Activated T-cell treated with anti-CD3 and anti-CD28 coated beads, Interleukin-2, amount 50 U/mL, for 24 hours (primary cell): ENCODE measurements at regions not wholly inside any gene's neighbourhood (a gene's known extent, or its start where the extent isn't known, plus 50 kb on each side); places are given as distances from the start of the nearest gene placed in this dataset.

Experiments
- DNase-seq: peaks from one replicate; pipeline ENCODE4 v3.0.0-alpha.2; 2020
- H3K27ac Mint-ChIP-seq: 2 replicates; pipeline ENCODE4 v1.8.0; 2020; ENCODE audit warnings: mild to moderate bottlenecking, mixed read lengths
- H3K27me3 Mint-ChIP-seq: 2 replicates; pipeline ENCODE4 v1.8.0; 2020; ENCODE audit warnings: mixed read lengths
- H3K36me3 Mint-ChIP-seq: 2 replicates; pipeline ENCODE4 v1.8.0; 2020; ENCODE audit warnings: low read depth, mixed read lengths
- H3K4me1 Mint-ChIP-seq: 2 replicates; pipeline ENCODE4 v1.8.0; 2020; ENCODE audit warnings: low read depth, mixed read lengths
- H3K4me3 Mint-ChIP-seq: 2 replicates; pipeline ENCODE4 v1.8.0; 2020; ENCODE audit warnings: mild to moderate bottlenecking, moderate library complexity, mixed read lengths
- H3K9me3 Mint-ChIP-seq: 2 replicates; pipeline ENCODE4 v1.8.0; 2020; ENCODE audit warnings: mixed read lengths

- Mint-ChIP-seq H3K4me1 (no peaks in the 10 kb centered on the region), H3K9me3 (no peaks in the 10 kb centered on the region), H3K27ac (no peak overlapping the region), H3K36me3 (no peaks in the 10 kb centered on the region), H3K27me3 (no peaks in the 10 kb centered on the region), H3K4me3 (no peak overlapping the region)
- DNase-seq: no peak
Measured at GRCh38 chr6:33957131-33957891, 153.5 kb upstream of the MLN start.

- H3K27me3 Mint-ChIP-seq: no peaks in the 10 kb centered on the region
- DNase-seq: no peak
- H3K9me3 Mint-ChIP-seq: no peaks in the 10 kb centered on the region
- no peaks in the 10 kb centered on the region for H3K36me3 Mint-ChIP-seq
- no peak overlapping the region for H3K27ac Mint-ChIP-seq
- no peaks in the 10 kb centered on the region for H3K4me1 Mint-ChIP-seq
- no peak overlapping the region for H3K4me3 Mint-ChIP-seq
Measured at GRCh38 chr6:33956206-33956605, 152.4 kb upstream of the MLN start.

- no peaks in the 10 kb centered on the region for H3K36me3 Mint-ChIP-seq
- H3K27ac Mint-ChIP-seq: no peak overlapping the region
- H3K4me1 Mint-ChIP-seq: no peaks in the 10 kb centered on the region
- H3K4me3 Mint-ChIP-seq: no peak overlapping the region
- no peak for DNase-seq
- no peaks in the 10 kb centered on the region for H3K27me3 Mint-ChIP-seq
- no peaks in the 10 kb centered on the region for H3K9me3 Mint-ChIP-seq
Measured at GRCh38 chr6:33955566-33955965, 151.8 kb upstream of the MLN start.

- Mint-ChIP-seq H3K36me3 (no peaks in the 10 kb centered on the region), H3K9me3 (no peaks in the 10 kb centered on the region), H3K27me3 (no peaks in the 10 kb centered on the region), H3K4me3 (no peak overlapping the region), H3K27ac (no peak overlapping the region), H3K4me1 (no peaks in the 10 kb centered on the region)
- DNase-seq: no peak
Measured at GRCh38 chr6:33954453-33954852, 150.7 kb upstream of the MLN start.

- Mint-ChIP-seq H3K4me1 (no peaks in the 10 kb centered on the region), H3K36me3 (no peaks in the 10 kb centered on the region)
Measured at GRCh38 chr6:33953171-33953570, 149.4 kb upstream of the MLN start.

DNA sequence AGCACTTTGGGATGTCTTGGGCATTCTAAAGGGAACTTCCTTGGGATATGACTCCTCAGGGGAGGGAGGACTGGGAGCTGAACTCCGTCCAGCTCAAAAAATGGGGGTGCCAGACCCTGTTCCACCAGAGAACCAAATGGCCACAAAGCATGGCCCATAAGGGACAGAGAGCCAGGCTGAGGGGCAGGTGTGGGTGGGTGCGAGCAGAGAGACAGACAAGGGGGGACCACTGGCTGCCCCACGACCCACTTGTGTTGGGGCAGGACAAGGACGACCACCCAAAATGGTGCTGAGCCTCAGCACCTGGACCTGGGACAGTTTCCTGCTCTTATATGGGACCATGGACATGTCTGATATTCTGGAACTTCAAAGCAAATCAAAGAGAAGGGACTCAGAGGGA lies 148.2 kb upstream of the MLN start:
- no peak overlapping the region for H3K4me3 Mint-ChIP-seq
- no peak overlapping the region for H3K27ac Mint-ChIP-seq
- no peaks in the 10 kb centered on the region for H3K4me1 Mint-ChIP-seq
- H3K27me3 Mint-ChIP-seq: no peaks in the 10 kb centered on the region
- H3K9me3 Mint-ChIP-seq: no peaks in the 10 kb centered on the region
- DNase-seq: peak; percentile 12
- H3K36me3 Mint-ChIP-seq: no peaks in the 10 kb centered on the region

More at GRCh38 chr6:33953171-33953570, 149.4 kb upstream of the MLN start:
- H3K27me3 Mint-ChIP-seq: no peaks in the 10 kb centered on the region
- no peak overlapping the region for H3K4me3 Mint-ChIP-seq
- DNase-seq: no peak
- H3K9me3 Mint-ChIP-seq: no peaks in the 10 kb centered on the region
- no peak overlapping the region for H3K27ac Mint-ChIP-seq

DNA sequence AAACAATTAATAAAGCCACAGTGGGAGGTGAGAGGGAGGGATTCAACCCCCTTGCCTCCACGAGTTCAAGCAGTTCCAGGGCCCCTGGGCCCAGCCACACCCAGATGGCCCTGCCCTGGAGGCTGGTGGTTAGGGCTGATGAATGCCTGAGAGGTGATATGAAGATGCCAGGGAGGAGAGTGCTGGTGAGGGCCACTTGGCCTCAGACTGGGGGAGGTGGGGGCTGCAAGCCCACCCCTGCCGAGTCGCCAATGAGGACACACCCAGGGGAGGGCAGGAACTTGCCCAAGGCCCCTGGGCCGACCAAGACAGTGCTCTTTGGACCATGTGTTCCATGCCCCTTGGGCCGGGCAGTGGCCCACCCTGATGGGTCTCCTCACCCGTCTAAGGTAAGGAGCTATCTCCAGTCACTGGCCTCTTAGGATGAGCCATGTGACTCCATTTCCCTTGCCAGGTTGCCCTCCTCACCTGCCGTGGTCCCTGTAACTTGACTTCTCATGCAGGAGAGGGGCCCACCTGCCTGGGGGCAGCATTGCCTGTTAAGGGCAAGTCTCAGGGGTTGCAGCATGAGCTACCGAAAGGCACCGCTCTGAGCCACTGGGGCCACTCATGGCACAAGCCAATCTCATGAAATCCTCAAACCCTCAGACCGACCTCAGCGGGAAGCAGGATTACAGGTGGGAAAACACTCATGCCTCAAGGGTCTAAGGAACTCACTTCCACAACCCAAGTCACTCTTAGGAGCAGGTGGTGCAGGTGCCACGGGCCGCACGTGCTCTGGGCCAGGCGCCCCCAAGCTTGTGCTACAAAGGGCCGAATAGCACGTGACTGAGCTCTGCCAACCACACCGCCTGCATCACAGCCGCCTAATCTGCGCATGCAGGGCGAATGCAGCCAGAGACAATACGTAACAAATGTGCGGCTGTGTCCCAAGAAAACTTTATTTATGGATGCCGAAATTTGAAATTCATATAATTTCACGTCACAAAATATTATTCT lies 147.4 kb upstream of the MLN start:
- Mint-ChIP-seq H3K27ac (no peak overlapping the region), H3K36me3 (no peaks in the 10 kb centered on the region), H3K9me3 (no peaks in the 10 kb centered on the region), H3K27me3 (no peaks in the 10 kb centered on the region), H3K4me3 (no peak overlapping the region), H3K4me1 (no peaks in the 10 kb centered on the region)
- DNase-seq: no peak

- Mint-ChIP-seq H3K4me1 (no peaks in the 10 kb centered on the region), H3K27ac (no peak overlapping the region), H3K9me3 (no peaks in the 10 kb centered on the region), H3K36me3 (no peaks in the 10 kb centered on the region), H3K4me3 (no peak overlapping the region), H3K27me3 (no peaks in the 10 kb centered on the region)
- no peak for DNase-seq
Measured at GRCh38 chr6:33950472-33950881, 146.7 kb upstream of the MLN start.

DNA sequence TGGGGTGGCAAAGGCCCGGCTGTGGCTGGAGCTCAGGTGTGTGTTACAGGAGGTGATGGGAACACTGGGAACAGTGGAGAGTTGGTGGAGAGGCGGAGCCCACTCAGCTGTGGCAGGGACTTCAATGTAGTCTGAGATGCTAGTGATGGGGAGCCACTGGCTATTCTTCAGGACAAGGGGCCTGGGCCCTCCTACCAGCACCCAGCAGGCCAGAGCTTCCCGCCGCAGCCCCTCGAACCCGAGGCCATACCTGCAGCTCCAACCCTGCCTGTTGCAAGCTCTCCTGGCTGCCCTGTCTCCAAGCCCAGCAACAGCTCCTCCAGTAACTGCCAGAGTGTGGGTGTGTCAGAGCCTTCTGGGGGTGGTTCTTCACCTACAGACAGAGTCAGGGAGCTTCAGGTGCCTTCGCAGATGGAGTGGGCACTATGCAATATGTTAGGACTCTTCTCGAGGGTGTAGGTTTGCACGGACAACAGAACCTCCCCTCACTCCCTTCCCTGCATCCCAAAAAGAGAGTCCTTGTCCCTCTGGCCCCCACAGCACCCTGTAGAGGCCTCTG lies 146.2 kb upstream of the MLN start:
- Mint-ChIP-seq H3K36me3 (no peaks in the 10 kb centered on the region), H3K4me3 (no peak overlapping the region), H3K27ac (no peak overlapping the region), H3K4me1 (no peaks in the 10 kb centered on the region), H3K27me3 (no peaks in the 10 kb centered on the region), H3K9me3 (no peaks in the 10 kb centered on the region)
- DNase-seq: no peak

GRCh38 chr6:33949111-33949510 lies 145.3 kb upstream of the MLN start:
- Mint-ChIP-seq H3K4me1 (no peaks in the 10 kb centered on the region), H3K27ac (no peak overlapping the region), H3K36me3 (no peaks in the 10 kb centered on the region), H3K27me3 (no peaks in the 10 kb centered on the region), H3K4me3 (no peak overlapping the region), H3K9me3 (no peaks in the 10 kb centered on the region)
- no peak for DNase-seq

- no peaks in the 10 kb centered on the region for H3K9me3 Mint-ChIP-seq
- no peaks in the 10 kb centered on the region for H3K36me3 Mint-ChIP-seq
- no peak overlapping the region for H3K27ac Mint-ChIP-seq
- H3K4me3 Mint-ChIP-seq: no peak overlapping the region
- H3K4me1 Mint-ChIP-seq: no peaks in the 10 kb centered on the region
- no peak for DNase-seq
- no peaks in the 10 kb centered on the region for H3K27me3 Mint-ChIP-seq
Measured at GRCh38 chr6:33947916-33948594, 144.3 kb upstream of the MLN start.

GRCh38 chr6:33947047-33947446 lies 143.2 kb upstream of the MLN start:
- Mint-ChIP-seq H3K27ac (no peak overlapping the region), H3K9me3 (no peaks in the 10 kb centered on the region), H3K4me3 (no peak overlapping the region), H3K4me1 (no peaks in the 10 kb centered on the region), H3K36me3 (no peaks in the 10 kb centered on the region), H3K27me3 (no peaks in the 10 kb centered on the region)
- DNase-seq: no peak

DNA sequence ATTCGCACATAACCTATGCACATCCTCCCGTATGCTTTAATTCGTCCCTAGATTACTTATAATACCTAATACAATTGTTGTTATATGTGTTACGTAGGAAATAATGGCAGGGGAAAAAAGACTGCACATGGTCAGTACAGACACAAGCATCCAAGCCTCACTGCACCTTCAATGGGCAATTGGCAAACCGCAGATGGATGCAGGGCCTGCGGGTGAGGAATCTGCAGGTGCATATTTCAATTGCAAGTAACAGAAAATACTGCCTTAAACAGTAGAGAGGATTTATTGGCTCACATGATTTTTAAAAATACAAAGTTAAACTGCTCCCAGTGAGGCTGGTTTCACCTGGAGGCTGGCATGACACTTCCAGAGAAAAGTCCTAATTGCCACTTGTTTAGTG lies 142.1 kb upstream of the MLN start:
- H3K27me3 Mint-ChIP-seq: no peaks in the 10 kb centered on the region
- no peak overlapping the region for H3K4me3 Mint-ChIP-seq
- no peak for DNase-seq
- no peaks in the 10 kb centered on the region for H3K36me3 Mint-ChIP-seq
- no peaks in the 10 kb centered on the region for H3K4me1 Mint-ChIP-seq
- no peaks in the 10 kb centered on the region for H3K9me3 Mint-ChIP-seq
- no peak overlapping the region for H3K27ac Mint-ChIP-seq

DNA sequence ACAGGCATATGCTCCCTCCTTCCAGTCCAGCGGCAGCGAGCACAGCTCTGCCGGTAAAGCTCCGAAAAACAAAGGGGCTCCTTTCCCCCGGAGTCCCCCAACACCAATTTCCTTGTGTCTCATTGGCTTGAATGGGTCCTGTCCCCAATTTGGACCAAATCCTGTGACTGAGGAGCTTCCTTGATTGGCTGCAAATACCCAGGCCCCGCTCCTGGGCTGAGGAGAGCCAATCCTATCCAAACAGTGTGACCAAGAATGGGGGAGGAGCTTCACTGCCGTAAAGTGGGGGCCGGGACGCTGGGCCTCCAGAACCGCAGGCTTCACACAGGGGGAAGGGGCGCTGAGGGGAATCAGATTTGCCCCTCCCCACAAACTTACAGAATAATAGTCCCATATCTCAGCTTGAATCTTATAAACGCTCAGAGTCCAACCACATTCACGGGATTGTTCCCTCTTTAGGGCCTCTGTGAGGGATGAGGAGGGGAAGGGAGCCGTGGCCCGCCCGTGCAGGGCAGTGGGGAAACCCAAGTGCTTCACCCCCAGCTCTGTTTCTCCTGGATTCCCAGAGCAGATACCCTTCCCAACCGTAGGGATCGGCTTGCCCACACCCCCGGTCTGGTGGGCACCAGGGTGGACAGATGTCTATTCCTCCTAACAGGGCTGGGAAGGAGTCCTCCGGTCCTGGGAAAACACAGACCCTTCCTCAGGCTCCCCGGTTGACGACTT lies 141.0 kb upstream of the MLN start:
- Mint-ChIP-seq H3K36me3 (no peaks in the 10 kb centered on the region), H3K27me3 (no peaks in the 10 kb centered on the region), H3K9me3 (no peaks in the 10 kb centered on the region), H3K4me1 (no peaks in the 10 kb centered on the region), H3K27ac (no peak overlapping the region), H3K4me3 (no peak overlapping the region)
- no peak for DNase-seq
